AG04450 (cell line): ENCODE measurements at regions not wholly inside any gene's neighbourhood (a gene's known extent, or its start where the extent isn't known, plus 50 kb on each side); places are given as distances from the start of the nearest gene placed in this dataset.

Experiments
- CTCF ChIA-PET: fragments of 300-600, 350-600 bp; formaldehyde crosslinking; extraction: SDS; loops from one replicate; lab custom pipeline; 2022; ENCODE audit warnings: antibody characterized with exemption, inconsistent platforms; lab: Charles Lee
- POLR2A ChIA-PET: fragments of 350-600 bp; formaldehyde crosslinking; extraction: SDS; loops from one replicate; lab custom pipeline; 2021; ENCODE audit warnings: antibody characterized with exemption, inconsistent platforms; lab: Yijun Ruan, JAX
- DNase-seq: peaks from one replicate; pipeline ENCODE4 v3.0.0-alpha.2; 2011; ENCODE audit warnings: low read depth, low spot score
- H3K27ac ChIP-seq: one replicate; pipeline ENCODE4 v1.5.1; 2012; ENCODE audit warnings: low read depth, low read length, control low read depth
- H3K27me3 ChIP-seq: one replicate; pipeline ENCODE4 v1.6.0; 2012; ENCODE audit warnings: low read length; ENCODE audit not compliant: control insufficient read depth, insufficient read depth
- H3K4me3 ChIP-seq: 2 replicates; pipeline ENCODE4 v1.5.1; 2011; ENCODE audit warnings: mild to moderate bottlenecking, low read depth, low read length, control low read depth
- H3K9me3 ChIP-seq: 2 replicates; pipeline ENCODE4 v1.5.1; 2012; ENCODE audit warnings: low read length; ENCODE audit not compliant: control insufficient read depth, insufficient read depth
- CTCF ChIP-seq: IDR thresholded peaks from 2 replicates; pipeline ENCODE4 v1.5.1; 2011; ENCODE audit warnings: low read depth, low read length, control low read depth, inconsistent platforms

GRCh38 chr2:185633621-185634020 is 105.0 kb upstream of the FSIP2 start:
- Histone ChIP-seq H3K27me3 (no peaks in the 10 kb centered on the region), H3K4me3 (no peak overlapping the region), H3K9me3 (peaks cover 8% of the 10 kb centered on the region), H3K27ac (no peak overlapping the region)
- CTCF ChIA-PET = no interaction called here
- TF ChIP-seq CTCF = no peak
- no peak for DNase-seq
- POLR2A ChIA-PET = no interaction called here

- POLR2A ChIA-PET = no interaction called here
- no peak for TF ChIP-seq CTCF
- Histone ChIP-seq H3K9me3 (no peaks in the 10 kb centered on the region), H3K27me3 (no peaks in the 10 kb centered on the region), H3K4me3 (no peak overlapping the region), H3K27ac (no peak overlapping the region)
- DNase-seq = no peak
- CTCF ChIA-PET = no interaction called here
These were observed 99.8 kb upstream of the FSIP2 start for GRCh38 chr2:185638771-185639170.

GRCh38 chr2:185640588-185640987 is 98.0 kb upstream of the FSIP2 start:
- ChIA-PET POLR2A (no interaction called here), CTCF (interaction anchor here (0.7 kb wide), 1 partner anchor 11 kb away, joined by 10 read pairs; no protein-coding TSS in a partner anchor)
- DNase-seq = no peak
- no peaks in the 10 kb centered on the region for H3K9me3 ChIP-seq
- H3K27me3 ChIP-seq = no peaks in the 10 kb centered on the region
- H3K4me3 ChIP-seq = no peak overlapping the region
- TF ChIP-seq CTCF = no peak
- no peak overlapping the region for H3K27ac ChIP-seq

GRCh38 chr2:185643434-185643833 is 95.2 kb upstream of the FSIP2 start:
- no peak overlapping the region for H3K27ac ChIP-seq
- CTCF ChIA-PET = interaction anchor here (0.7 kb wide), 1 partner anchor 96 kb away, joined by 3 read pairs; no protein-coding TSS in a partner anchor

GRCh38 chr2:185644828-185645227 is 93.8 kb upstream of the FSIP2 start:
- ChIA-PET CTCF (no interaction called here), POLR2A (no interaction called here)
- Histone ChIP-seq H3K27ac (no peak overlapping the region), H3K27me3 (no peaks in the 10 kb centered on the region), H3K4me3 (no peak overlapping the region), H3K9me3 (no peaks in the 10 kb centered on the region)
- TF ChIP-seq CTCF = no peak
- DNase-seq = no peak

More at GRCh38 chr2:185643434-185643833, 95.2 kb upstream of the FSIP2 start:
- no peak for DNase-seq
- no peak overlapping the region for H3K4me3 ChIP-seq
- POLR2A ChIA-PET = no interaction called here
- H3K27me3 ChIP-seq = no peaks in the 10 kb centered on the region
- no peaks in the 10 kb centered on the region for H3K9me3 ChIP-seq
- TF ChIP-seq CTCF = no peak
